Glutamatergic neuron (in vitro differentiated cells): ENCODE measurements at regions not wholly inside any gene's neighbourhood (a gene's known extent, or its start where the extent isn't known, plus 50 kb on each side); places are given as distances from the start of the nearest gene placed in this dataset.
"Not testable (repeated sequence)": the region's sequence is repeated elsewhere in the genome, so short reads cannot be mapped to it uniquely, and the experiment has no call there.

Experiments used
- DNase-seq: peaks from one replicate; pipeline ENCODE4 v3.0.0; 2022
- H3K27ac Mint-ChIP-seq: one replicate; pipeline ENCODE4 v1.8.0; 2020; ENCODE audit warnings: mild to moderate bottlenecking, mixed read lengths, inconsistent platforms; ENCODE audit not compliant: unreplicated experiment
- H3K27me3 Mint-ChIP-seq: one replicate; pipeline ENCODE4 v1.8.0; 2020; ENCODE audit warnings: mild to moderate bottlenecking, moderate library complexity, mixed read lengths, inconsistent platforms; ENCODE audit not compliant: unreplicated experiment
- H3K36me3 Mint-ChIP-seq: one replicate; pipeline ENCODE4 v1.8.0; 2020; ENCODE audit warnings: mild to moderate bottlenecking, mixed read lengths, inconsistent platforms; ENCODE audit not compliant: unreplicated experiment
- H3K4me1 Mint-ChIP-seq: one replicate; pipeline ENCODE4 v1.8.0; 2020; ENCODE audit warnings: mild to moderate bottlenecking, low read depth, mixed read lengths, inconsistent platforms; ENCODE audit not compliant: unreplicated experiment
- H3K4me3 Mint-ChIP-seq: one replicate; pipeline ENCODE4 v1.8.0; 2020; ENCODE audit warnings: mild to moderate bottlenecking, mixed read lengths, inconsistent platforms; ENCODE audit not compliant: unreplicated experiment
- H3K9me3 Mint-ChIP-seq: one replicate; pipeline ENCODE4 v1.8.0; 2020; ENCODE audit warnings: mild to moderate bottlenecking, moderate library complexity, mixed read lengths, inconsistent platforms; ENCODE audit not compliant: unreplicated experiment
- TF ChIP-seq, protein P1 (sequence below): fragments of 200-600 bp; sonication (generic); IDR thresholded peaks from one replicate; pipeline ENCODE4 v1.5.0; 2021; ENCODE audit not compliant: partially characterized antibody, unreplicated experiment

DNA sequence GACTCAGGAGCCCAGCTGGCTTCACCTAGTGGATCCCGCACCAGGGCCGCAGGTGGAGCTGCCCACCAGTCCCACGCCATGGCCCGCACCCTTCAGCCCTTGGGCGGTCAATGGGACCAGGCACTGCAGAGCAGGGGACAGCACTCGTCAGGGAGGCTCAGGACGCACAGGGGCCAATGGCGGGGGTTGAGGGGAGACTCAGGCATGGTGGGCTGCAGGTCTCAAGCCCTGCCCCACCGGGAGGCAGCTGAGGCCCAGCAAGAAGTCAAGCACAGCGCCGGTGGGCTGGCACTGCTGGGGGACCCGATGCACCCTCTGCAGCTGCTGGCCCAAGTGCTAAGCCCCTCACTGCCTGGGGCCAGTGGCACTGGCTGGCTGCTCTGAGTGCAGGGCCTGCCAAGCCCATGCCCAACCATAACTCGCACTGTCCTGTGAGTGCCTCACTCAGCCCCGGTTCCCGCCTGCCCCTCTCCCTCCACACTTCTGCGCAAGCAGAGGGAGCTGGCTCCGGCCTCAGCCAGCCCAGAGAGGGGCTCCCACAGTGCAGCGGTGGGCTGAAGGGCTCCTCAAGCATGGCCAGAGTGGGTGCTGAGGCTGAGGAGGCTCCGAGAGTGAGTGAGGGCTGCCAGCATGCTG, 111.7 kb upstream of the PGR start:
- H3K4me1 Mint-ChIP-seq, result no peaks in the 10 kb centered on the region
- H3K27me3 Mint-ChIP-seq, result peaks cover 3% of the 10 kb centered on the region
- no peak for DNase-seq
- TF ChIP-seq, protein P1, sequence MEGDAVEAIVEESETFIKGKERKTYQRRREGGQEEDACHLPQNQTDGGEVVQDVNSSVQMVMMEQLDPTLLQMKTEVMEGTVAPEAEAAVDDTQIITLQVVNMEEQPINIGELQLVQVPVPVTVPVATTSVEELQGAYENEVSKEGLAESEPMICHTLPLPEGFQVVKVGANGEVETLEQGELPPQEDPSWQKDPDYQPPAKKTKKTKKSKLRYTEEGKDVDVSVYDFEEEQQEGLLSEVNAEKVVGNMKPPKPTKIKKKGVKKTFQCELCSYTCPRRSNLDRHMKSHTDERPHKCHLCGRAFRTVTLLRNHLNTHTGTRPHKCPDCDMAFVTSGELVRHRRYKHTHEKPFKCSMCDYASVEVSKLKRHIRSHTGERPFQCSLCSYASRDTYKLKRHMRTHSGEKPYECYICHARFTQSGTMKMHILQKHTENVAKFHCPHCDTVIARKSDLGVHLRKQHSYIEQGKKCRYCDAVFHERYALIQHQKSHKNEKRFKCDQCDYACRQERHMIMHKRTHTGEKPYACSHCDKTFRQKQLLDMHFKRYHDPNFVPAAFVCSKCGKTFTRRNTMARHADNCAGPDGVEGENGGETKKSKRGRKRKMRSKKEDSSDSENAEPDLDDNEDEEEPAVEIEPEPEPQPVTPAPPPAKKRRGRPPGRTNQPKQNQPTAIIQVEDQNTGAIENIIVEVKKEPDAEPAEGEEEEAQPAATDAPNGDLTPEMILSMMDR, result no peak
- peaks cover 10% of the 10 kb centered on the region for H3K36me3 Mint-ChIP-seq
- H3K9me3 Mint-ChIP-seq, result no peaks in the 10 kb centered on the region
- H3K27ac Mint-ChIP-seq, result no peak overlapping the region
- H3K4me3 Mint-ChIP-seq, result no peak overlapping the region

DNA sequence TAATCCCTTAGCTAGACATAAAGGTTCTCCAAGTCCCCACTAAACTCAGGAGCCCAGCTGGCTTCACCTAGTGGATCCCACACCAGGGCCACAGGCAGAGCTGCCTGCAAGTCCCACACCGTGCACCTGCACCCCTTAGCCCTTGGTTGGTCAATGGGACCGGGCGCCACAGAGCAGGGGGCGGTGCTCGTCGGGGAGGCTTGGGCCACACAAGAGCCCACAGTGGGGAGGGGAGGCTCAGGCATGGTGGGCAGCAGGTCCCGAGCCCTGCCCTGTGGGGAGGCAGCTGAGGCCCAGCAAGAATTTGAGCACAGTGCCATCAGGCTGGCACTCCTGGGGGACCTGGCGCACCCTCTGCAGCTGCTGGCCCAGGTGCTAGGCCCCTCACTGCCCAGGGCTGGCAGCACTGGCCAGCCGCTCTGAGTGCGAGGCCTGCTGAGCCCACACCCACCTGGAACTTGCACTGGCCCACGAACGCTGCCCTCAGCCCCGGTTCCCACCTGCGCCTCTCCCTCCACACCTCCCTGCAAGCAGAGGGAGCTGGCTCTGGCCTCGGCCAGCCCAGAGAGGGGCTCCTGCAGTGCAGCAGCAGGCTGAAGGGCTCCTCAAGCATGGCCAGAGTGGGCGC, 101.7 kb upstream of the PGR start:
- not testable (repeated sequence) for H3K27ac Mint-ChIP-seq, H3K36me3 Mint-ChIP-seq, H3K4me3 Mint-ChIP-seq, H3K9me3 Mint-ChIP-seq, H3K27me3 Mint-ChIP-seq, H3K4me1 Mint-ChIP-seq, DNase-seq

DNA sequence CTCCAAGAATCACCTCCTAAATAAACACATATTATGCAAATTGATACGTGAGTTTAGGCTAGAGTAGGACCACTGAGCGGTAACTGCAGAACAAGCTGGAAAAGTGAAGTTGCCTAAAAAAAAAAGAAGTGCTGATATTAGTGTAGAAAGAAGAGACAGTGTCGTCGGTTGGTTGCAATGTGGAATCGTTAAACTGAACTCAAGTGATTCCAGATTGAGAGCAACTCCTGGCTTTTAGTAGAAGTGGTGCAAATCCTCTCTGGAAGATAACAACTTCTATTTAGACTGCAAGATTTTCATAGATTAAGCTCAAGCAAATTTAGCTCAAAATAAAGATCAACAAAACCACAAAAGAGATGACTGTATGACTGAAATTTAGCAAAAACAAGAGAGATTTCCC, 97.0 kb upstream of the PGR start:
- Mint-ChIP-seq H3K27me3 (peaks cover 2% of the 10 kb centered on the region), H3K4me1 (no peaks in the 10 kb centered on the region), H3K36me3 (peaks cover 9% of the 10 kb centered on the region), H3K27ac (no peak overlapping the region), H3K4me3 (no peak overlapping the region), H3K9me3 (peaks cover 1% of the 10 kb centered on the region)
- DNase-seq, result no peak
- TF ChIP-seq, protein P1, result no peak

DNA sequence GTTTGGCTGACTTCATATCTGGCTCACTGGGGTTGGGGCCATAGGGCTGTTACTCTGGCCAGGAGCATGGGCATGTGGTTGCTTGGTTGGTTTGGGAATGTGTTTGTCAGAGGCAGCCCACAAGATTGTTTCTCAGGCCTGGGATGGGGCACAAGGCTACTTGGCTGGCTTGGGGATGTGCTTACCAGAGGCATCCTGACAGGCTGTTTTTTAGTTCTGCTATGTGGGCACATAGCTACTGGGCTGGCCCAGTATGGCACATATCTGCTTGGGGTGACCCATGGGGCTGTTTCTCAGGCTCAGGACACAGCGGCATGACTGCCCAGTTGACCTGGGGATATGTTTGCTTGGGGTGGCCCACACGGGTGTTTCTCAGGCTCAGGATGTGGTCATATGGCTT, 94.6 kb upstream of the PGR start:
- DNase-seq, result no peak
- H3K4me1 Mint-ChIP-seq, result no peaks in the 10 kb centered on the region
- TF ChIP-seq, protein P1, result no peak
- no peak overlapping the region for H3K27ac Mint-ChIP-seq
- no peak overlapping the region for H3K4me3 Mint-ChIP-seq
- H3K27me3 Mint-ChIP-seq, result peaks cover 2% of the 10 kb centered on the region
- peaks cover 14% of the 10 kb centered on the region for H3K36me3 Mint-ChIP-seq
- peaks cover 1% of the 10 kb centered on the region for H3K9me3 Mint-ChIP-seq

DNA sequence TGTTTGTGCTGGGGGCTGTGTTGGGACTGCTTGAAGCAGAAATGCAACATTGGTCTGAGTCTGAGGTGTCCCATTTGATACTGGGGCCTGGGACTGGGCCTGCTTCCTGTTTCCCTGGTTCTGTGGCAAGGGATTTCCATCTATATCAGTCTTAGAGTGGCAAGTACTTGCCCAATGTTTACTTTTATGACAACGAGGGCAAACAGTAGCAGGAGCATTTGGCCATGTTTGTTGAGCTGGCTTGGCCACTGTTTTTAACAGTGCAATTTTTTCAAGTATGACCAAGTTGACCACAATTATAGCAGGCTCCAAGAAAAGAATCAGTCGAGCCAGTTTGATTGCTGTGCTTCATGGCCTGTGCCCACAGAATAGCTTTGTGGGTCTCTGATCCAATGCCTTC, 88.5 kb upstream of the PGR start:
- not testable (repeated sequence) for DNase-seq, H3K9me3 Mint-ChIP-seq, H3K4me1 Mint-ChIP-seq, H3K4me3 Mint-ChIP-seq, H3K27me3 Mint-ChIP-seq, H3K27ac Mint-ChIP-seq, H3K36me3 Mint-ChIP-seq

DNA sequence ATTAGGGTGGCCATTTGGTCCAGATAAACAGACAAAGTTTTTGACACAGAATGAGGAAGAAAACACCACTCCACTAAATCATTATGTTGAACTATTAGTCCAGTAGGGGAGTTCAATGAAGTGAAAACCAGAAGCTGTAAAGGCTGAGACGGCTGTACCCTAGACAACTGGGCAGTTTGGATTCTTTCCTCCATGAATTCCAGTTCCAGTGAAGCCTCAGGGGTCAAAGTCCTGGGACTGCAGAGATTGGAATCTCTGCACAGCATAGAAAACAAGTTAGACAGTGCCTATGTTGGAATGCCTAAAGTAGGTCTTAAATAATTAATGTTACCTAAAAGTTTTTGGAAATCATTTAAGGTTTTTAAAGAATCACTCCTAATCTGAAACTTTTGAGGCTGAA, 86.5 kb upstream of the PGR start:
- not testable (repeated sequence) for H3K4me1 Mint-ChIP-seq, H3K27me3 Mint-ChIP-seq, DNase-seq, H3K9me3 Mint-ChIP-seq, H3K4me3 Mint-ChIP-seq, H3K27ac Mint-ChIP-seq
- peaks cover 20% of the 10 kb centered on the region for H3K36me3 Mint-ChIP-seq
